Colonic mucosa (tissue), 4 donors: ENCODE measurements at regions not wholly inside any gene's neighbourhood (a gene's known extent, or its start where the extent isn't known, plus 50 kb on each side); places are given as distances from the start of the nearest gene placed in this dataset.

Experiments
- DNase-seq: peaks from one replicate; pipeline ENCODE4 v3.0.0-alpha.2; 2020
- H3K27ac ChIP-seq: fragments of 200-600 bp; one replicate; pipeline ENCODE4 v1.8.0; 2021
- H3K27me3 ChIP-seq: fragments of 200-600 bp; one replicate; pipeline ENCODE4 v1.8.0; 2021
- H3K36me3 ChIP-seq: fragments of 200-600 bp; one replicate; pipeline ENCODE4 v1.8.0; 2021
- H3K4me1 ChIP-seq: fragments of 200-600 bp; one replicate; pipeline ENCODE4 v1.8.0; 2021; ENCODE audit warnings: mild to moderate bottlenecking
- H3K4me3 ChIP-seq: fragments of 200-600 bp; one replicate; pipeline ENCODE4 v1.8.0; 2021
- H3K9ac ChIP-seq, 2 donors: one replicate each; pipeline ENCODE4 v1.7.0; 2013; ENCODE audit warnings: control low read depth in 2 of 2, low read depth in 2 of 2, low read length in 2 of 2
- H3K9me3 ChIP-seq: fragments of 200-600 bp; one replicate; pipeline ENCODE4 v1.8.0; 2021
- intact Hi-C: fragments of 100-400 bp; cut with DNase I; formaldehyde crosslinking; loops from one replicate; pipeline ENCODE4 v1.14.1; 2022
- TF ChIP-seq, protein P1 (sequence below): fragments of 200-600 bp; IDR thresholded peaks from one replicate; pipeline ENCODE4 v1.8.0; 2022; ENCODE audit warnings: antibody characterized with exemption, mild to moderate bottlenecking
- donor health status: healthy.
- donor health status: DM: no; HTN: no; CAD: no.
- donor health status: DM: no; HTN: no; CAD: no.

DNA sequence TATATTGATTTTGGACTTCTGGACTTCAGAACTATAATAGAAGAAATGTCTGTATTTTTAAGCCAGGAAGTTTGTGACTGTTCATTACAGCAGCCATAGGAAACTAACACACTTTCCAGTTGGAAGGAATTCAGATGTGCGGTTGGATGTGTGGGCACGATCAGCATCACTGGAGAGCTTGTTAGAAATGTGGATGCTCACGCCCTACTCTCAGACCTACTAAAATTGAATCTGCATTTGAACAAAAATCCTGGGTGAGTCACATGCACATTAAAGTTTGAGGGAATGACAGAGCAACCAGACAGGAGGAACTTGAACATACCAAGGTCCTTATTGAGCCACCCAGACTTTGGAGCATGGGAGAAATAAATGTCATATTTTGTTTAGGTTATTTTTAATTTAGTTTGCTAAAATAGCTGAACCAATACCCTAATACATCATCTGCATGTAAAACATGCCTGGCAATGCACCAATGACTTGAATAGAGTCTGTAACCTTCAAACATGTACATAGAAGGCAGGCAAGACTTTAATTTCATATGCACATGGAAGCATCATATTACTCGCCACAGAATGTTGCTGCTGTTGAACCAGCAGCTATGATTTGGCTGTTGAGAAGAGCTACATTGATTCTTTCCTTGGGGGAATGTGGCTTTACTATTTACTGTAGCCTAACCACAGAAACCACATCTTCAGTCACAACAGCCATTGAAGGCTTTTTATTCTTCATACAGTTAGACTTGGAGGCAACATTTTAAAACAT, 346.2 kb downstream of the BARHL2 start:
- intact Hi-C loops = no loop called here
- Histone ChIP-seq H3K36me3 (no peaks in the 10 kb centered on the region), H3K27ac (no peak overlapping the region), H3K4me1 (no peaks in the 10 kb centered on the region), H3K9ac (no peak overlapping the region), H3K4me3 (no peak overlapping the region), H3K27me3 (no peaks in the 10 kb centered on the region), H3K9me3 (no peaks in the 10 kb centered on the region)
- TF ChIP-seq, protein P1, sequence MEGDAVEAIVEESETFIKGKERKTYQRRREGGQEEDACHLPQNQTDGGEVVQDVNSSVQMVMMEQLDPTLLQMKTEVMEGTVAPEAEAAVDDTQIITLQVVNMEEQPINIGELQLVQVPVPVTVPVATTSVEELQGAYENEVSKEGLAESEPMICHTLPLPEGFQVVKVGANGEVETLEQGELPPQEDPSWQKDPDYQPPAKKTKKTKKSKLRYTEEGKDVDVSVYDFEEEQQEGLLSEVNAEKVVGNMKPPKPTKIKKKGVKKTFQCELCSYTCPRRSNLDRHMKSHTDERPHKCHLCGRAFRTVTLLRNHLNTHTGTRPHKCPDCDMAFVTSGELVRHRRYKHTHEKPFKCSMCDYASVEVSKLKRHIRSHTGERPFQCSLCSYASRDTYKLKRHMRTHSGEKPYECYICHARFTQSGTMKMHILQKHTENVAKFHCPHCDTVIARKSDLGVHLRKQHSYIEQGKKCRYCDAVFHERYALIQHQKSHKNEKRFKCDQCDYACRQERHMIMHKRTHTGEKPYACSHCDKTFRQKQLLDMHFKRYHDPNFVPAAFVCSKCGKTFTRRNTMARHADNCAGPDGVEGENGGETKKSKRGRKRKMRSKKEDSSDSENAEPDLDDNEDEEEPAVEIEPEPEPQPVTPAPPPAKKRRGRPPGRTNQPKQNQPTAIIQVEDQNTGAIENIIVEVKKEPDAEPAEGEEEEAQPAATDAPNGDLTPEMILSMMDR = no peak
- no peak for DNase-seq

DNA sequence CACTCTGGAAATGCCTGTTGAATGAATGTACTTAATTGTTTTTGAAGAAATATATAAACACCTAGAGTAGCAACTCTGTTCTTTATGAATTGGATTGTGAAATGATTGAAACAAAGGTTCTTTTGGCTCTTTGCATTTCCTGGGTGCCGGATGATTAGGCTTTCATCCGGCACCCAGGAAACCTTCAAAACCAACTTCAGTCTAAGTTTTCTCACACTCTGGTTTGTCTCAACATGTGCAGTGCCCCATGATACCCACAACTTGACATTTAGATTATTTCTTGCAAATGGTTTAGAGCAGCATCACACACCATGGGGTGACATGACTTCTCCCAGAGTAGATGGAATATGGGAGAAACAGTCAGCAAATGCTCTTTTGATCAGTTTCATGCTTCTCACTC, 354.9 kb downstream of the BARHL2 start:
- TF ChIP-seq, protein P1 = no peak
- no peak for DNase-seq
- Histone ChIP-seq H3K4me1 (no peaks in the 10 kb centered on the region), H3K36me3 (no peaks in the 10 kb centered on the region), H3K27ac (no peak overlapping the region), H3K27me3 (no peaks in the 10 kb centered on the region), H3K4me3 (no peak overlapping the region), H3K9me3 (no peaks in the 10 kb centered on the region), H3K9ac (no peak overlapping the region)
- intact Hi-C loops = no loop called here

GRCh38 chr1:90361026-90361425, 356.1 kb downstream of the BARHL2 start:
- Histone ChIP-seq H3K4me3 (no peak overlapping the region), H3K36me3 (no peaks in the 10 kb centered on the region), H3K27ac (no peak overlapping the region), H3K27me3 (no peaks in the 10 kb centered on the region), H3K9ac (no peak overlapping the region), H3K9me3 (no peaks in the 10 kb centered on the region), H3K4me1 (no peaks in the 10 kb centered on the region)
- TF ChIP-seq, protein P1 = no peak
- intact Hi-C loops = no loop called here
- DNase-seq = no peak

DNA sequence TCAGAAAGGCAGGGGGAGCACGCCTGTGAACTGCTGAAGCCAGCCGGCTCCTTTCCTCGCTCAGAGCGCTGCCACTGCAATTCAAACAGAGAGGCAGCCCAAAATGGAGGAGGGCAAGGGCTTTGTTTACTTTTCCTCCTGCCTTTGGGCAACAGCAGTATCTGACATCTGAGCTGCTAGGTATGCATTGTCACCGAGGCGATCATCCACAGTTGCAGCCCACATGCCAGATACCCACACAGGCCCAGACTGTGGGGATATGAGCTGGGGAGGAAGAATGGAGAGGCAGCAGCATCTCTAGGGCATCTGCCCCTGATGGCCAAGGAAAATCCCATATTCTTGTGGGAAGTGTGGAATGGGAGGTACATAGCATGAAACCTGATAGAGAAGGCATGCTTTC, 357.1 kb downstream of the BARHL2 start:
- no peak overlapping the region for H3K9ac ChIP-seq
- no peaks in the 10 kb centered on the region for H3K9me3 ChIP-seq
- TF ChIP-seq, protein P1 = no peak
- no peaks in the 10 kb centered on the region for H3K36me3 ChIP-seq
- intact Hi-C loops = no loop called here
- no peak overlapping the region for H3K4me3 ChIP-seq
- no peak overlapping the region for H3K27ac ChIP-seq
- no peak for DNase-seq
- no peaks in the 10 kb centered on the region for H3K4me1 ChIP-seq
- no peaks in the 10 kb centered on the region for H3K27me3 ChIP-seq

GRCh38 chr1:90358448-90358847, 358.7 kb downstream of the BARHL2 start:
- no peak for DNase-seq
- Histone ChIP-seq H3K4me1 (no peaks in the 10 kb centered on the region), H3K36me3 (no peaks in the 10 kb centered on the region), H3K4me3 (no peak overlapping the region), H3K9me3 (no peaks in the 10 kb centered on the region), H3K9ac (no peak overlapping the region), H3K27ac (no peak overlapping the region), H3K27me3 (no peaks in the 10 kb centered on the region)
- intact Hi-C loops = no loop called here
- TF ChIP-seq, protein P1 = no peak
